Endodermal cell (in vitro differentiated cells): ENCODE measurements at regions not wholly inside any gene's neighbourhood (a gene's known extent, or its start where the extent isn't known, plus 50 kb on each side); places are given as distances from the start of the nearest gene placed in this dataset.
A peak's percentile ranks its signal among the peaks of the same experiment; 100 is the strongest.

Source experiments
- DNase-seq: peaks from one replicate; pipeline ENCODE4 v3.0.0-alpha.2; 2017
- H3K27ac ChIP-seq: 2 replicates; pipeline ENCODE4 v1.5.1; 2013; ENCODE audit warnings: mild to moderate bottlenecking, low read depth, low read length, moderate library complexity
- H3K27me3 ChIP-seq: 2 replicates; pipeline ENCODE4 v1.6.1; 2013; ENCODE audit warnings: mild to moderate bottlenecking, low read length, moderate library complexity; ENCODE audit not compliant: insufficient read depth, control insufficient read depth, poor library complexity, severe bottlenecking
- H3K36me3 ChIP-seq: 2 replicates; pipeline ENCODE4 v1.7.0; 2013; ENCODE audit warnings: mild to moderate bottlenecking, low read length, moderate library complexity; ENCODE audit not compliant: control insufficient read depth, insufficient read depth
- H3K4me1 ChIP-seq: one replicate; pipeline ENCODE4 v1.7.0; 2013; ENCODE audit warnings: low read length; ENCODE audit not compliant: control insufficient read depth, insufficient read depth
- H3K4me3 ChIP-seq: 2 replicates; pipeline ENCODE4 v1.5.1; 2013; ENCODE audit warnings: mild to moderate bottlenecking, low read length, moderate library complexity
- H3K9ac ChIP-seq: 2 replicates; pipeline ENCODE4 v1.6.1; 2013; ENCODE audit warnings: mild to moderate bottlenecking, low read length, moderate library complexity; ENCODE audit not compliant: poor library complexity, severe bottlenecking; ENCODE audit errors: extremely low read depth
- H3K9me3 ChIP-seq: 2 replicates; pipeline ENCODE4 v1.6.1; 2013; ENCODE audit warnings: mild to moderate bottlenecking, low read length, moderate library complexity; ENCODE audit not compliant: control insufficient read depth
- H3K27ac Mint-ChIP-seq: 2 replicates; pipeline ENCODE4 v1.8.0; 2020; ENCODE audit warnings: mixed read lengths
- H3K27me3 Mint-ChIP-seq: 2 replicates; pipeline ENCODE4 v1.8.0; 2021; ENCODE audit warnings: mild to moderate bottlenecking, mixed read lengths; ENCODE audit not compliant: insufficient read depth
- H3K36me3 Mint-ChIP-seq: 2 replicates; pipeline ENCODE4 v1.8.0; 2020; ENCODE audit warnings: low read depth, mixed read lengths
- H3K4me1 Mint-ChIP-seq: 2 replicates; pipeline ENCODE4 v1.8.0; 2020; ENCODE audit warnings: mixed read lengths
- H3K4me3 Mint-ChIP-seq: 2 replicates; pipeline ENCODE4 v1.8.0; 2020; ENCODE audit warnings: mild to moderate bottlenecking, moderate library complexity, mixed read lengths
- H3K9me3 Mint-ChIP-seq: 2 replicates; pipeline ENCODE4 v1.8.0; 2020; ENCODE audit warnings: mild to moderate bottlenecking, mixed read lengths
- whole genome bisulfite sequencing, 2 experiments: methylation state at CpG; one replicate each; pipeline versions ENCODE4 v1.1.5 to v1.1.7; 2013; ENCODE audit warnings: missing lambda C conversion rate in 2 of 2, mixed read lengths in 1 of 2; ENCODE audit not compliant: insufficient coverage in 1 of 2, insufficient read length in 1 of 2; 5-methylcytosine and 5-hydroxymethylcytosine counted together
- TF ChIP-seq, protein P1 (sequence below): fragments of 200-600 bp; sonication (generic); conservative IDR thresholded peaks from 2 replicates; pipeline ENCODE4 v1.5.0; 2021; ENCODE audit warnings: antibody characterized with exemption, mild to moderate bottlenecking

DNA sequence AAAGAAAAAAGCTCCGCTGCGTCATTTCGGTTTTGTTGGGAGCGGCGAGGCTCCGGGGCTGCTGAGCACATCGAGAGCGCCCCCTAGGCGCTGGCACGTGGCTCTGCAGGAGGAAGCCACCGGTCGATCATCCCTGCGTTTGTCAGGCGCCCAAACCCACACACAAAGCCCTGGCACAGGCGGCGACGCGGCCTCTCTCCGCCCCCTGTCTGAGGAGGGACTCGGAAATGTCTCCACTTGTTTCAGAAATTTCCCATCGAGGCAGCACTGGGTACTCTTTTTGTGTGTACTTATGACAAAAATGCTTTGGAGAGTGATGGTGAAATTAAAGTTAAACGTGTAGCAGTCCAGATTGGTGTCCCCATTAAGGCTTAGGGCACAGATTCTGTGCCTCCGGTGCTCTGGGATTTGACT is 407.3 kb upstream of the ONECUT1 start:
- Mint-ChIP-seq H3K27ac (no peak overlapping the region), H3K9me3 (no peaks in the 10 kb centered on the region), H3K4me3 (no peak overlapping the region), H3K27me3 (peaks cover 37% of the 10 kb centered on the region), H3K36me3 (no peaks in the 10 kb centered on the region), H3K4me1 (peaks cover 12% of the 10 kb centered on the region)
- Histone ChIP-seq H3K9ac (no peak overlapping the region), H3K36me3 (no peaks in the 10 kb centered on the region), H3K4me1 (no peaks in the 10 kb centered on the region), H3K9me3 (no peaks in the 10 kb centered on the region), H3K27ac (no peak overlapping the region), H3K27me3 (peaks cover 13% of the 10 kb centered on the region), H3K4me3 (no peak overlapping the region)
- DNase-seq: peak; percentile 92
- TF ChIP-seq, protein P1, sequence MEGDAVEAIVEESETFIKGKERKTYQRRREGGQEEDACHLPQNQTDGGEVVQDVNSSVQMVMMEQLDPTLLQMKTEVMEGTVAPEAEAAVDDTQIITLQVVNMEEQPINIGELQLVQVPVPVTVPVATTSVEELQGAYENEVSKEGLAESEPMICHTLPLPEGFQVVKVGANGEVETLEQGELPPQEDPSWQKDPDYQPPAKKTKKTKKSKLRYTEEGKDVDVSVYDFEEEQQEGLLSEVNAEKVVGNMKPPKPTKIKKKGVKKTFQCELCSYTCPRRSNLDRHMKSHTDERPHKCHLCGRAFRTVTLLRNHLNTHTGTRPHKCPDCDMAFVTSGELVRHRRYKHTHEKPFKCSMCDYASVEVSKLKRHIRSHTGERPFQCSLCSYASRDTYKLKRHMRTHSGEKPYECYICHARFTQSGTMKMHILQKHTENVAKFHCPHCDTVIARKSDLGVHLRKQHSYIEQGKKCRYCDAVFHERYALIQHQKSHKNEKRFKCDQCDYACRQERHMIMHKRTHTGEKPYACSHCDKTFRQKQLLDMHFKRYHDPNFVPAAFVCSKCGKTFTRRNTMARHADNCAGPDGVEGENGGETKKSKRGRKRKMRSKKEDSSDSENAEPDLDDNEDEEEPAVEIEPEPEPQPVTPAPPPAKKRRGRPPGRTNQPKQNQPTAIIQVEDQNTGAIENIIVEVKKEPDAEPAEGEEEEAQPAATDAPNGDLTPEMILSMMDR: peak; percentile 99
- WGBS, 2 experiments: 9 to 27% methylated on average over 3 to 23 of the region's 23 CpGs

DNA sequence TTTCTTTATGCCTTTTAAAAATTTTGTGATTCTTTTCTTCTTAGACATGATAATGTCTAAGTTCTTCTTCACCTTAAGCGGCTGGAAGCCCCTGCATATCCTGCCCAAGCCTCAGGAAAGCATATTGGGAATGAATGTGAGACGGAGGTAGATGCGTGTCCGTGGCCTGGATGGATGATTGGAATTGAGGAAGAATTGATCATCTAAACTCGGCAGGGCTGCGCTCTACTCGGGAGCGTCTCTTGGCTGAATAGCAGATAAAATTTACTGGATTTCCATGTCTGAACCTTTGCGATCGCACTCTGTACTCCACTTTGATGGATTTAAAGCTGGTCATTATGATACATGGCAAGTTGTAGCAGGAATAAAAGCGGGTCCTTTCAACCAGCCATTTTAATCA is 406.7 kb upstream of the ONECUT1 start:
- no peak for DNase-seq
- Histone ChIP-seq H3K4me1 (no peaks in the 10 kb centered on the region), H3K27me3 (peaks cover 13% of the 10 kb centered on the region), H3K9me3 (no peaks in the 10 kb centered on the region), H3K9ac (no peak overlapping the region), H3K36me3 (no peaks in the 10 kb centered on the region), H3K27ac (no peak overlapping the region), H3K4me3 (no peak overlapping the region)
- TF ChIP-seq, protein P1: no peak
- H3K36me3 Mint-ChIP-seq: no peaks in the 10 kb centered on the region
- peaks cover 37% of the 10 kb centered on the region for H3K27me3 Mint-ChIP-seq
- WGBS, 2 experiments: 76 to 80% methylated on average over 10 to 11 of the region's 11 CpGs
- no peak overlapping the region for H3K4me3 Mint-ChIP-seq
- H3K27ac Mint-ChIP-seq: no peak overlapping the region
- H3K4me1 Mint-ChIP-seq: peaks cover 12% of the 10 kb centered on the region
- H3K9me3 Mint-ChIP-seq: no peaks in the 10 kb centered on the region

DNA sequence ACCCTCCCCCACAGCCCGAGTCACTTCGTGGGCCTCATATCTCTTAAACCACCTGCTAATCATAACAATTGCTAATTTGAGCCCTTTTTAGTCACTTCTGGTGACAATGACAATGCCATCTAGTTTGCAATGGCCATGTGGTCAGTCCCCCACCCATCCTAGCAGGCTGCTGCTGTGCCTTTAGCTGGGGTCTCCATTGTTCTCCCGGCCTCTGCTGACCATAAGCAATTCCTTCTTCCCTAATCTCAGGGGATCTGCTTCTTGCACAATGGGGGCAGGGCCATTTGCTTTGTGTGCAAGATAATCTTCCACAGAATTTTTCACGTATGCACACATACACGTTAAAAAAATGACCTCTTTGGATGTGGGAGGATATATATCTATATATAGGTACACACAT is 406.1 kb upstream of the ONECUT1 start:
- no peak overlapping the region for H3K4me3 Mint-ChIP-seq
- no peak overlapping the region for H3K9ac ChIP-seq
- peaks cover 13% of the 10 kb centered on the region for H3K27me3 ChIP-seq
- H3K36me3 ChIP-seq: no peaks in the 10 kb centered on the region
- H3K27ac Mint-ChIP-seq: no peak overlapping the region
- H3K9me3 Mint-ChIP-seq: no peaks in the 10 kb centered on the region
- no peak overlapping the region for H3K4me3 ChIP-seq
- H3K36me3 Mint-ChIP-seq: no peaks in the 10 kb centered on the region
- WGBS, 2 experiments: 20 to 37% methylated on average over 3 of the region's 5 CpGs
- no peaks in the 10 kb centered on the region for H3K4me1 ChIP-seq
- DNase-seq: no peak
- H3K27ac ChIP-seq: no peak overlapping the region
- peaks cover 12% of the 10 kb centered on the region for H3K4me1 Mint-ChIP-seq
- H3K9me3 ChIP-seq: no peaks in the 10 kb centered on the region
- H3K27me3 Mint-ChIP-seq: peaks cover 34% of the 10 kb centered on the region
- TF ChIP-seq, protein P1: no peak
